OCI-LY3 (cell line): ENCODE measurements at regions not wholly inside any gene's neighbourhood (a gene's known extent, or its start where the extent isn't known, plus 50 kb on each side); places are given as distances from the start of the nearest gene placed in this dataset.

Experiments used
- EZH2phosphoT487 ChIP-seq: fragments of 200-600 bp; shearing (Covaris generic); IDR thresholded peaks from 2 replicates; pipeline ENCODE4 v1.6.1; 2018; ENCODE audit warnings: antibody characterized with exemption, mixed run types, low read depth
- TF ChIP-seq, protein P1 (sequence below): fragments of 200-600, 300-600 bp; sonication (generic); IDR thresholded peaks from 2 replicates; pipeline ENCODE4 v1.5.1; 2014; ENCODE audit warnings: antibody characterized with exemption, low read length, low read depth

DNA sequence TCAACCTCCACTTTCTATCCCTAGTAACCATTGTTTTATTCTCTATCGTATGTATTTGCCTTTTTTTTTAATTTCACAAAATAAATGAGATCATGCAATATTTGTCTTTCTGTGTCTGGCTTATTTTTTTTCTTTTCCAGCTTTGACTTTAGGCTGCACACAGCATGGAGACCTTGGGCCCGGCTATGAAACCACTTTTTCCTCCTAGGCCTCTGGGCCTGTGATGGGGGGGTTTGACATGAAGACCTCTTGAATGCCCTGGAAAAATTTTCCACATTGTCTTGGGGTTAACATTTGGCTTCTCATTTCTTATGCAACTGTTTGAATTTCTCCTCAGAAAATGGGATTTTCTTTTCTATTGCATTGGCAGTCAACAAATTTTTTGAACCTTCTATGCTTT lies 100.2 kb upstream of the BTG3 start:
- TF ChIP-seq, protein P1, sequence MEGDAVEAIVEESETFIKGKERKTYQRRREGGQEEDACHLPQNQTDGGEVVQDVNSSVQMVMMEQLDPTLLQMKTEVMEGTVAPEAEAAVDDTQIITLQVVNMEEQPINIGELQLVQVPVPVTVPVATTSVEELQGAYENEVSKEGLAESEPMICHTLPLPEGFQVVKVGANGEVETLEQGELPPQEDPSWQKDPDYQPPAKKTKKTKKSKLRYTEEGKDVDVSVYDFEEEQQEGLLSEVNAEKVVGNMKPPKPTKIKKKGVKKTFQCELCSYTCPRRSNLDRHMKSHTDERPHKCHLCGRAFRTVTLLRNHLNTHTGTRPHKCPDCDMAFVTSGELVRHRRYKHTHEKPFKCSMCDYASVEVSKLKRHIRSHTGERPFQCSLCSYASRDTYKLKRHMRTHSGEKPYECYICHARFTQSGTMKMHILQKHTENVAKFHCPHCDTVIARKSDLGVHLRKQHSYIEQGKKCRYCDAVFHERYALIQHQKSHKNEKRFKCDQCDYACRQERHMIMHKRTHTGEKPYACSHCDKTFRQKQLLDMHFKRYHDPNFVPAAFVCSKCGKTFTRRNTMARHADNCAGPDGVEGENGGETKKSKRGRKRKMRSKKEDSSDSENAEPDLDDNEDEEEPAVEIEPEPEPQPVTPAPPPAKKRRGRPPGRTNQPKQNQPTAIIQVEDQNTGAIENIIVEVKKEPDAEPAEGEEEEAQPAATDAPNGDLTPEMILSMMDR = no peak
- TF ChIP-seq EZH2phosphoT487 = no peak
